IPS DF 6.9 (cell line): ENCODE measurements at regions not wholly inside any gene's neighbourhood (a gene's known extent, or its start where the extent isn't known, plus 50 kb on each side); places are given as distances from the start of the nearest gene placed in this dataset.

ENCODE experiments used
- DNase-seq: peaks from one replicate; pipeline ENCODE4 v3.0.0-alpha.2; 2013; ENCODE audit warnings: low read depth, low spot score
- H3K27ac ChIP-seq: one replicate; pipeline ENCODE4 v1.5.1; 2013; ENCODE audit warnings: low read length, control low read depth
- H3K27me3 ChIP-seq: 2 replicates; pipeline ENCODE4 v1.6.1; 2013; ENCODE audit warnings: mild to moderate bottlenecking, low read length; ENCODE audit not compliant: control insufficient read depth, insufficient read depth
- H3K36me3 ChIP-seq: 2 replicates; pipeline ENCODE4 v1.6.1; 2013; ENCODE audit warnings: low read length; ENCODE audit not compliant: control insufficient read depth, insufficient read depth
- H3K4me1 ChIP-seq: 2 replicates; pipeline ENCODE4 v1.6.1; 2013; ENCODE audit warnings: low read length; ENCODE audit not compliant: control insufficient read depth, insufficient read depth
- H3K4me3 ChIP-seq: 2 replicates; pipeline ENCODE4 v1.5.1; 2013; ENCODE audit warnings: mild to moderate bottlenecking, low read length
- H3K9me3 ChIP-seq: 2 replicates; pipeline ENCODE4 v1.6.1; 2013; ENCODE audit warnings: low read length, inconsistent platforms; ENCODE audit not compliant: control insufficient read depth, insufficient read depth
- WGBS: extraction: QIAGEN DNeasy Blood & Tissue Kit; methylation state at CpG from one replicate; pipeline ENCODE4 v1.1.7; 2013; ENCODE audit warnings: mixed read lengths, missing lambda C conversion rate; ENCODE audit not compliant: insufficient read length, insufficient coverage; 5-methylcytosine and 5-hydroxymethylcytosine counted together

DNA sequence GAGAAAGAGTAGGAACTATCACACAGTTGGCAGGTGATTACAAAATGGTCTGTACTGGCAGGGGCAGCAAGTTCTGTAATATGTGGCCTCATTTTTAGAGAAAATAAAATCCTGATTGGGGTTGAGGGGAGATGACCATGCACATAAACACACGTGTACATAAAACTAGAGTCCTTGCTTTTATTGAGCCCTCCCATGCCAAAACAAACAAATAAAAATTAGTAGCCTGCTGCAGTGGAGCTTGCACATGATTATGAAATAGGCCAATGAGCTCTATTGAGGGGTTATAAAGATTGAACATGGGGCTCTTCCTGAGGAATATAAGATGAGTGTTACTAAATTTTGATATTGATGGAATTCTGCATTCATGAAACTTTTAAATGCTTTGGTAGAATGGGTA, 248.4 kb downstream of the ELAVL2 start:
- no peaks in the 10 kb centered on the region for H3K9me3 ChIP-seq
- no peaks in the 10 kb centered on the region for H3K4me1 ChIP-seq
- no peaks in the 10 kb centered on the region for H3K27me3 ChIP-seq
- WGBS, result no CpG with 5 or more reads among the region's 1 CpG
- DNase-seq, result no peak
- no peak overlapping the region for H3K27ac ChIP-seq
- no peak overlapping the region for H3K4me3 ChIP-seq
- H3K36me3 ChIP-seq, result no peaks in the 10 kb centered on the region

DNA sequence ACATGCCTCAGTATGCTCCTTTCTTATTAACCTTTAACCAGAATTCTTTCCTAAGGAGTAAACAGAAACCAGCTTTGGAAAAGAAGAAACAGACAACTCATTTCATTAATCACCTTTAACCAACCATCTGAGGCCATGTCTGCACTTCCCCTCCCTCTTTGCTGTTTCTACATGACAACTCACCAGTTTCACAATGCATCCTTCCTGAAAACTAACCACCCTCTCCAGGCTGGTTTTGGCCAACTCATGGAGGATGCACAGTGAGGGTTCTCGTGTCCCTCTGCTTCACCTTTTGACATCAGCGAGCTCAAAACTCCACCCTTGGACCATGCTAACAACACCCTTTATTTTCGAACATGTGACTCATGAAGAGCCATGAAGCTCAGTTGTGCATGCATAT, 244.1 kb downstream of the ELAVL2 start:
- Histone ChIP-seq H3K4me1 (no peaks in the 10 kb centered on the region), H3K9me3 (no peaks in the 10 kb centered on the region), H3K36me3 (no peaks in the 10 kb centered on the region), H3K27me3 (no peaks in the 10 kb centered on the region), H3K4me3 (no peak overlapping the region), H3K27ac (no peak overlapping the region)
- no peak for DNase-seq
- WGBS, result no CpG with 5 or more reads among the region's 3 CpGs

DNA sequence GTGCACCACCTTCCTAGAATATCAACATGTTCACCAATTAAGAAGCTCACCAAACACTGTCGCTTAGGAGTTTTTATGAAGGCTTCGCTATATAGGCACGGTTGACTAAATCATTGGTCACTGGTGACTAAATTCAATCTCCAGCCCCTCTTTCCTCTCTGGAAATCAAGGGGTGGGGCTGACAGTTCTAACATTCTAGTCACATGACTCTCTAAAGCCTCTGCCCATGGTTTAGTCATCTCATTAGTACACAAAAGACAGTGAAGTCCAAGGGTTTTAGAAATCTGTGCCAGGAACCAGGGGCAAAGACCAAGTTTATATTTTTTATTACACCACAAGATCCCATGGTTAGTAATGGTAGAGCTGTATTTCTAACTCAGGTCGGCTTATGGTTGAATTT, 243.2 kb downstream of the ELAVL2 start:
- no peaks in the 10 kb centered on the region for H3K27me3 ChIP-seq
- DNase-seq, result no peak
- no peaks in the 10 kb centered on the region for H3K4me1 ChIP-seq
- no peaks in the 10 kb centered on the region for H3K36me3 ChIP-seq
- no CpG with 5 or more reads among the region's 4 CpGs for WGBS
- no peak overlapping the region for H3K4me3 ChIP-seq
- H3K9me3 ChIP-seq, result no peaks in the 10 kb centered on the region
- no peak overlapping the region for H3K27ac ChIP-seq

DNA sequence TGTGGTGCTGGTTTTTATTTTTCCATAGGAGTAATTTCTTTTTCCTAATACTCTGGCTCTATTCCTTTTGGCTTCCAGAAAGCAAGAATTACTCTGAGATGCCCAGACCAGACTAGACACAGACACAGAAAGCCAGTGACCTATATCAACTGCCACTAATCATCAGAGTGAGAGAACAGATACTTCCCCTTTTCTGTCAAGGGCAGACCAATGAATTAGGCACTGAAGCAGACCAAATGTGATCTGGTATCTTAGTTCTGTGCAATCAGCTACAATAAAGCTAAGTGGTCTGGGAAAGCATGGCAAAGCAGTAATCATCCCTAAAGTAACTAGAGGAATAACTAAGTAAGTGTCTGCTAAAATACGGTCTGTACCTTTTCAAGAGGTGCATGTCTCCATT, 239.1 kb downstream of the ELAVL2 start:
- H3K4me1 ChIP-seq, result no peaks in the 10 kb centered on the region; the same call in 1 of the 2 replicates

DNA sequence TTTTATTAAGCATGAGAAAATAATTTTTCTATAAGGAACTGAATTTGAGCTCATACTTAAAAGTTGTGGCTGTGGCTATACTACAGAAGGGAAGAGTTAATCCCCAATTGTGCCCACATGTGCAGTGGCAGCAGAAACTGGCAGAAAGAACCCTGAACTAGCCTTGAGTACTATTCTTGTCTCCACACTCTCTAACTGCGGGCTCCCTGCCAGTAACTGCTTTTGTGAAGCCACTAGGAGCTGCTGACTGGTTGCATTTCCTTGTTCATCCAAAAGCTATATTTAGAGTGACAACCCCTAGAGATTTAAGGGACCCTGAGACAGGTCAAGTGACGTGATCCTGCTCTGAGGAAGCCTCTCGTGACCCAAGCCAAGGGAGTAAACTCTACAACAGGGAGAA, 238.6 kb downstream of the ELAVL2 start:
- Histone ChIP-seq H3K27ac (no peak overlapping the region), H3K4me1 (no peaks in the 10 kb centered on the region; the same call in 1 of the 2 replicates), H3K36me3 (no peaks in the 10 kb centered on the region), H3K27me3 (no peaks in the 10 kb centered on the region), H3K9me3 (no peaks in the 10 kb centered on the region), H3K4me3 (no peak overlapping the region)
- no CpG with 5 or more reads among the region's 3 CpGs for WGBS
- no peak for DNase-seq

More for the DNA sequence above, 239.1 kb downstream of the ELAVL2 start:
- H3K27me3 ChIP-seq, result no peaks in the 10 kb centered on the region
- H3K27ac ChIP-seq, result no peak overlapping the region
- DNase-seq, result no peak
- no CpG with 5 or more reads among the region's 1 CpG for WGBS
- no peak overlapping the region for H3K4me3 ChIP-seq
- no peaks in the 10 kb centered on the region for H3K9me3 ChIP-seq
- H3K36me3 ChIP-seq, result no peaks in the 10 kb centered on the region

DNA sequence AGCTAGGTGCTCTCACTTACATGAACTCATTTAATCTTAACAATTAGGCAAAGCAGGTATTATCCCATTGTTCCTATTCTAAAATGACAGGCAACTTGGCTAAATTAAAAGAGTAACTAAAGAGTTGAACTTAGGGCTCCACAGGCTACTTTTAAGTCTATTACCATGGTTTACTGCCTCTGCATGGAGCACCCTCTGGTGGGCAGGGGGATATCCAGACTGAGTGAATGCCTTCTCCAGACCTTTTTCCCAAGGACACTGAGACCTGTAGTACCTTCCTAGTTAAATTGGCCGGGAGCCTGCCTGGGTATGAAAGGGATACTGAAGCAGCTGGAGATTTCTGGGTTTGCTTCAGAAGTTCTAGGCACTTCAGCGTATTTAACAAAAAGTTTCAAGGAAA, 238.1 kb downstream of the ELAVL2 start:
- DNase-seq, result no peak
- Histone ChIP-seq H3K27me3 (no peaks in the 10 kb centered on the region), H3K4me1 (no peaks in the 10 kb centered on the region; the same call in 1 of the 2 replicates), H3K9me3 (no peaks in the 10 kb centered on the region), H3K27ac (no peak overlapping the region), H3K4me3 (no peak overlapping the region), H3K36me3 (no peaks in the 10 kb centered on the region; the same call in 1 of the 2 replicates)
- no CpG with 5 or more reads among the region's 2 CpGs for WGBS

DNA sequence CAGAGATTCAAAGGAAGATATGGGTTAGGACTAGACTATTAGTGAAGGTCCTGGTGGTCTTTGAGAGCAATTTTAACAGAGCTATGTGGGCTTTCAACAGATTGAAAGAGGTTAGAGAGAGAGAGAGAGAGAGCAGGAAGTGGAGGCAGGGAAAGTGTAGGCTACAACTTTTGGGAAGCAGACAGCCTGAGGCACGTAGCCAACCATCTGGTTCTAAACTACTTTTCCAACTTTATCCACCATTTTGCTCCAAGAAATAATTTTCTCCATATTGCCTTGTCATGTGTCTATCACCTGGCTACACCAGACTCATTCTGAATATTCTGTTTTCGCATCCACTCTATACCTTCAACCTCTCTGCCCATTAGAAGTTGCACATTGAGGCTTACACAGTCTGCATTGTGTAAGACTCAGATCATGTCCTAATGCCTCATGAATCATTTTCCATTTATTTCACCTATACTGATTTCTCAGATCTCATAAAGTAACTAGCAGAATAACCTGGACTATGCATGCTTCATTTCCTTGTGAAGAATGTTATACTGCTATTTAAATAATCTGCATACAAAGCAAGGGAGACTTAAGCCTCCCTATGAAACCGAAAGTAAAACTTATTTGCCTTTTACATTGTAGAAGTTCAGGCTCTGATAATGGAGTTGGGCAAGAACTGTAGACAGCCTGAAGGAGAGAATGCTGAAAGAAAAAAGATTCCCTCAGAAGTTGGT, 235.6 kb downstream of the ELAVL2 start:
- Histone ChIP-seq H3K27me3 (no peaks in the 10 kb centered on the region), H3K4me3 (no peak overlapping the region), H3K9me3 (no peaks in the 10 kb centered on the region), H3K4me1 (no peaks in the 10 kb centered on the region; the same call in 1 of the 2 replicates), H3K36me3 (no peaks in the 10 kb centered on the region; the same call in 1 of the 2 replicates), H3K27ac (no peak overlapping the region)
- no peak for DNase-seq
- WGBS, result no CpG with 5 or more reads among the region's 3 CpGs

DNA sequence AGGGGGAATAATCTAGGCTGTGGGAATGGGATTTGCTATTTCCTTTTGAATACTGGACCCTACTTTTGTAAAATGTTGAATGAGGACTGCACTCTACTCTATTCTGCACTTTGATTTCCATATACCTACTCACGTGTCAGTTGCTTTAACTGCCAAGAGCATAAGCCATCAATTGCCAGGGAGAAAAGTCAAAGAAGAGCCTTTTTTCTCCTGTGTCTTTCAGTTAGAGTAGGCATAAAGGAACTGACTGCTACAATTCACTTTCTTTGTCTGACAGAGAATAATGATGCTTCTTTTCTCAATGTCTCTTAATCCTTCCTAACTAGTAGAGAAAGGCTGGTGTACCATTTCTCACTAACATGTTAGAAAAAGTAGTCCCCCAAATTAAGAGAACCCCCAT, 231.6 kb downstream of the ELAVL2 start:
- Histone ChIP-seq H3K4me1 (no peaks in the 10 kb centered on the region; the same call in 1 of the 2 replicates), H3K9me3 (no peaks in the 10 kb centered on the region), H3K27me3 (no peaks in the 10 kb centered on the region), H3K36me3 (no peaks in the 10 kb centered on the region; the same call in 1 of the 2 replicates), H3K27ac (no peak overlapping the region), H3K4me3 (no peak overlapping the region)
- WGBS, result no CpG with 5 or more reads among the region's 1 CpG
- DNase-seq, result no peak

DNA sequence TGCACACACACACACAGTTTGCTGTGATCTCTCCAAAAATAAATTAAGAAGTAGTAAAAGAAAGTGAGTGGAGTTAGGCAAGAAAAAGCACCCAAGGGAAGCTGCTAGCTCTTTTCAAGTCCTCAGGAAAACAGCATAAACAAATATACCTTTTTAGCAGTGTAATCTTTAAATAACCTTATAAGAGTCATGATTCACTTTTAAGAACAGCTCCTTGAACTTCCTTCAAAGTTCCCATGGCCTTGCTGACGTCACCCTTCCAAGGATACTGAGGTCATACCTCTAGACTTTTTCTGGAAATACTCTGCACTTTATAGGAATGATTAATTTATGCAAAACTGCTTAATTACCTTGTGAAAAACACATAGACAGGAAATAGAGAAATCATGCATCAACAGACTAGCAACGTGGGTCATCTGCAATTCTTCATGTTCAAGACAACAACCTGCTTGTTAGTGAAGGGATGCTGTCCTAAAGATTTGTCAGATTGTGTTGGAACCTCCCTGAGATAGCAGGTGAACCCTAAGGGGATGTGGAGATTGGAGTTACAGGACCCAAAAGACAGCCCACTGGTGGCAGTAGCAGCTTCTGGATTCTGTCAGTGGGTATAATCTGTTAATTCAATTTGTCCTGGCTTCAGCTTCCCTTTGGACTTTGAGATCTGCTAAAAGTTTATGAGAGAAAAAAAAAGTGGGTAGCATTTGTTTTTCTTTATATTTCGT, 229.0 kb downstream of the ELAVL2 start:
- Histone ChIP-seq H3K9me3 (no peaks in the 10 kb centered on the region), H3K27me3 (no peaks in the 10 kb centered on the region), H3K36me3 (no peaks in the 10 kb centered on the region; the same call in 1 of the 2 replicates), H3K4me3 (no peak overlapping the region), H3K27ac (no peak overlapping the region), H3K4me1 (no peaks in the 10 kb centered on the region)
- WGBS, result no CpG with 5 or more reads among the region's 3 CpGs
- DNase-seq, result no peak

DNA sequence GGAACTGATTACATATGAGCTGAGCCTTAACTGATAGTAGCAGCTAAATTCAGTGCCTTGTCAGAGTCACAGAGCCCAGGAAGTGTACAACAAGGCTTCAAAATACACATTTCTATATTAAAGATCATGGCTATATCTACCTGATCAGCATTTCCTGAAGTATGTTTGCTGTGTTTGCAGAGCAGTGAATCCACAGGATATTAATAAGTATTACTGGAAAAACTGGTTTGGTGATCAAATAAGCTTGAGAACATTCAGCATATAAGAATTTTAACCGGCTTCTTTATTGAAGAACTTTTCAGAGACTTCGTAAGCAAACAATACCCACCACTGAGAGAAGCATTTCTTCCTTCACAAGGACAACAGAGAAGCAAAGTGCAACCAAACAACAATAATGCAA, 227.0 kb downstream of the ELAVL2 start:
- no peak overlapping the region for H3K27ac ChIP-seq
- no CpG with 5 or more reads among the region's 2 CpGs for WGBS
- peaks cover 4% of the 10 kb centered on the region; the same call in 1 of the 2 replicates for H3K36me3 ChIP-seq
- DNase-seq, result no peak
- H3K9me3 ChIP-seq, result no peaks in the 10 kb centered on the region
- no peaks in the 10 kb centered on the region for H3K4me1 ChIP-seq
- no peaks in the 10 kb centered on the region for H3K27me3 ChIP-seq
- H3K4me3 ChIP-seq, result no peak overlapping the region
